Right cardiac atrium (tissue), 5 donors: ENCODE measurements at regions not wholly inside any gene's neighbourhood (a gene's known extent, or its start where the extent isn't known, plus 50 kb on each side); places are given as distances from the start of the nearest gene placed in this dataset.

Experiments
- ATAC-seq, 2 donors: fragments of 200-7000 bp; cut with Tn5 transposase; one replicate each; pipeline versions ENCODE4 v1.8.0 to v1.9.1; 2020; ENCODE audit warnings: moderate library complexity in 2 of 2, mild to moderate bottlenecking in 1 of 2
- DNase-seq, 3 donors: peaks; one replicate each; pipeline ENCODE4 v3.0.0-alpha.2; 2020
- H3K27ac ChIP-seq: one replicate; pipeline ENCODE4 v1.5.1; 2013; ENCODE audit warnings: mild to moderate bottlenecking, low read length, control low read depth, moderate library complexity
- H3K27me3 ChIP-seq: one replicate; pipeline ENCODE4 v1.6.1; 2013; ENCODE audit not compliant: control insufficient read depth, insufficient read depth
- H3K4me1 ChIP-seq: one replicate; pipeline ENCODE4 v1.6.1; 2013; ENCODE audit warnings: low read length; ENCODE audit not compliant: control insufficient read depth, insufficient read depth
- H3K4me3 ChIP-seq: one replicate; pipeline ENCODE4 v1.5.1; 2013; ENCODE audit warnings: low read length, control low read depth
- H3K9me3 ChIP-seq: one replicate; pipeline ENCODE4 v1.6.1; 2013; ENCODE audit warnings: low read length; ENCODE audit not compliant: control insufficient read depth
- WGBS: extraction: QIAGEN DNeasy Blood & Tissue Kit; methylation state at CpG from one replicate; pipeline ENCODE4 v1.1.7; 2013; 5-methylcytosine and 5-hydroxymethylcytosine counted together
- intact Hi-C, 4 donors: fragments of 100-400 bp; cut with DNase I; formaldehyde crosslinking; loops; one replicate each; pipeline versions ENCODE4 v1.11.0 to v1.14.0; 2022 to 2023
- donor health status: healthy with polysubstance abuse.
- donor health status: DM: no; HTN: yes; CAD: no.
- donor health status: DM: no; HTN: no; CAD: no.
- donor health status: DM: no; HTN: yes; CAD: no; lungs with severe emphysema.
- donor health status: DM: yes; HTN: yes; CAD: no.

GRCh38 chr6:14655201-14656061 lies 537.9 kb downstream of the CD83 start:
- 42% methylated on average over 16 of the region's 16 CpGs for WGBS
- H3K4me1 ChIP-seq = no peaks in the 10 kb centered on the region
- no peaks in the 10 kb centered on the region for H3K27me3 ChIP-seq
- H3K4me3 ChIP-seq = no peak overlapping the region
- no peak for DNase-seq
- no peak for ATAC-seq
- intact Hi-C loops = no loop called here
- no peak overlapping the region for H3K27ac ChIP-seq
- H3K9me3 ChIP-seq = no peaks in the 10 kb centered on the region

GRCh38 chr6:14656078-14656521 lies 538.5 kb downstream of the CD83 start:
- WGBS = 12% methylated on average over 4 of the region's 4 CpGs
- no peak overlapping the region for H3K4me3 ChIP-seq
- no peaks in the 10 kb centered on the region for H3K27me3 ChIP-seq
- H3K4me1 ChIP-seq = no peaks in the 10 kb centered on the region
- H3K27ac ChIP-seq = no peak overlapping the region
- DNase-seq (no peak), ATAC-seq (peak in 1 of 2 donors; percentile 23)
- H3K9me3 ChIP-seq = no peaks in the 10 kb centered on the region
- intact Hi-C loops = no loop called here

GRCh38 chr6:14656649-14657048 lies 539.1 kb downstream of the CD83 start:
- Histone ChIP-seq H3K9me3 (no peaks in the 10 kb centered on the region), H3K4me3 (no peak overlapping the region), H3K4me1 (no peaks in the 10 kb centered on the region), H3K27ac (no peak overlapping the region), H3K27me3 (no peaks in the 10 kb centered on the region)
- intact Hi-C loops = no loop called here
- DNase-seq (no peak), ATAC-seq (no peak)
- 60% methylated on average over 4 of the region's 4 CpGs for WGBS

- no peaks in the 10 kb centered on the region for H3K4me1 ChIP-seq
- intact Hi-C loops = no loop called here
- no peaks in the 10 kb centered on the region for H3K9me3 ChIP-seq
- 82% methylated on average over 2 of the region's 2 CpGs for WGBS
- H3K4me3 ChIP-seq = no peak overlapping the region
- no peak overlapping the region for H3K27ac ChIP-seq
- no peak for ATAC-seq
- no peak for DNase-seq
- H3K27me3 ChIP-seq = no peaks in the 10 kb centered on the region
Observed at GRCh38 chr6:14658030-14658429, 540.5 kb downstream of the CD83 start.

DNA sequence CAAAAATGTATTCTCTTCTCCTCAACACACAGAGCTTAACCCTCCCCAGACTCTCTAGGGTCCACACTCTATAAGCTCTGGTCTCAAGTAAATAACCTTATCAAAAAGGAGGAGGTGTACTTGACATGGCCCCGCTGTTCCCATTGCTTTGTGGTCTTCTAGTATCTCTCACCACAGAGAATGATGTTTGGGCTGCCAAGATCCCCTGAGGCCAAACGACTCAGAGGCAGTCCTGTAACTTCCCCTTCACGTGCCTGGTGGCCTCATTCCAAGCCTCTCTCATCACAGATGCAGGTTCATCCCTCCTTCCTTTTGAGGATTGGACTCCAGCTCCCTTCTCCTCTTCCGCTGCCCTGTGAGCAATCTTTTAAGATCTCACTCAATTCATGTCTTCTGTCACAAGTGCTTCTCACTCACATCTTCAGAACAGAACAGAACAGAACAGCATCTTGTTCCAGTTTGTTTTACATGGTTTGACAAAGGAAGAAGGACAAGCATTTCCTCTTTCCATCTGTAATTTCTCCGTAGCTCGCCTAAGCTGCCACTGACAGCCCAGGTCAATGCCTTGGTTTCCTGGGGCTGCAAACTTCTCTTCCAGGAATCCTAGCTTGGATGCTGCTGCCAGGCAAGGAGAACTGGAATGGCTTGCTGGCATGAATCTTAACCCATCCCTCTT lies 541.5 kb downstream of the CD83 start:
- Histone ChIP-seq H3K27ac (no peak overlapping the region), H3K4me3 (no peak overlapping the region), H3K9me3 (no peaks in the 10 kb centered on the region), H3K27me3 (no peaks in the 10 kb centered on the region), H3K4me1 (no peaks in the 10 kb centered on the region)
- intact Hi-C loops = no loop called here
- ATAC-seq (no peak), DNase-seq (no peak)
- WGBS = 55% methylated on average over 6 of the region's 6 CpGs

DNA sequence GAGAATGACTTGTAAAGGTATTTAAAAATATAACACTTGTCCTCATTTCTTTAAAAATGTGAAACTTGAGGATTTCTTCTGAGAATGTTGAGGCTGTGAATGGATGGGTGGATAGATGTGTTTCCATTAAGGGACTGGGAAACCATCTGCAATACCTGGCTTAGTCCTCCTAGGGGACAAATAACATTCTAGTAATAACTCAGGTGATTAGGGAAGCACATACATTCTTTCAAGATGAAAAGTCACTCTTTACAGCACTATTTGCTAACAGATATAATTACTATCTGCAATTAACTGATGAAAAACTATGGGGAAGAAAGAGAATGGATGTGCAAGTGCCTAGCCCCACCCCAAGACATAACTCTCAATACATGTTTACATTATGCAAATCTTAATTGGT lies 542.3 kb downstream of the CD83 start:
- H3K4me1 ChIP-seq = no peaks in the 10 kb centered on the region
- no peaks in the 10 kb centered on the region for H3K9me3 ChIP-seq
- no peak overlapping the region for H3K27ac ChIP-seq
- no peaks in the 10 kb centered on the region for H3K27me3 ChIP-seq
- DNase-seq (no peak), ATAC-seq (no peak)
- intact Hi-C loops = no loop called here
- no peak overlapping the region for H3K4me3 ChIP-seq

DNA sequence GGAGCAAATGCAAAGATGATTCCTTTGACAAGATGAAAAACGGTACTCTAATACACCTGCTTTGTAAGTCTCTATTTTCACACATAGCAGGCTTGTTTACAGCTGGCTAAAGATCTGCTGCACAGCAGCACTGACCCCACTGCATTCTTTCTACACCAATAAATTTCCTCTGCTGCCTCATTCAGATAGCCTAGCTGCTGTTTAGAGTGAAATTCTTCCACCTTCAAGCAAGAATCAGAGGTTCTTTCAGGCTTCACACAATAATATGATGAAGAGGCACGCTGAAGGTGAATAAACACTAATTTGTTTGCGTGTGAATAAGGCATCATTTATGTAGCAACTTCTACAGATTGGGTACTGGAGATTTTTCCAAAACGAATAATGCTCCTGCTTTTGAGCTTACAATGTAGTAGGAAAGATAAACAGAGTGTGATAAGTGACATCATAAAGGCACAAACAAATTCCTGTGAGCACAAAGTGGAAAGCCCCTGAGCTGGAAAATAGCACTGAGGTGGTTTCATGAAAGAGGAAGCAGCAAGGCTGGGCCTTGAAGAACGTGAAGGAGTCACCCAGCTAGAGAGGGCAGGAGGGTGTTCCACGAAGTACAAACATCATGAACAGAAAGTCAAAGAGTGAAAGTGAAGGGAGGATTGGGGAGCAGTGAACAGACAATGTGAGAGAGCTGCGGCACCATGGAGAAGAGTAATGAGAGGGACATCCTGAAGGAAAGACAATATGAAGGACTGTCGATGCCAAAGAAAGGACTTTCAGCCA lies 543.4 kb downstream of the CD83 start:
- Histone ChIP-seq H3K4me3 (no peak overlapping the region), H3K4me1 (no peaks in the 10 kb centered on the region), H3K9me3 (no peaks in the 10 kb centered on the region), H3K27ac (no peak overlapping the region), H3K27me3 (no peaks in the 10 kb centered on the region)
- ATAC-seq (no peak), DNase-seq (no peak)
- intact Hi-C loops = no loop called here
- WGBS = 71% methylated on average over 8 of the region's 8 CpGs

- intact Hi-C loops = no loop called here
- Histone ChIP-seq H3K9me3 (no peaks in the 10 kb centered on the region), H3K4me1 (no peaks in the 10 kb centered on the region), H3K27me3 (no peaks in the 10 kb centered on the region), H3K27ac (no peak overlapping the region), H3K4me3 (no peak overlapping the region)
- ATAC-seq (no peak), DNase-seq (no peak)
- 92% methylated on average over 3 of the region's 3 CpGs for WGBS
Observed at GRCh38 chr6:14661691-14662090, 544.1 kb downstream of the CD83 start.

DNA sequence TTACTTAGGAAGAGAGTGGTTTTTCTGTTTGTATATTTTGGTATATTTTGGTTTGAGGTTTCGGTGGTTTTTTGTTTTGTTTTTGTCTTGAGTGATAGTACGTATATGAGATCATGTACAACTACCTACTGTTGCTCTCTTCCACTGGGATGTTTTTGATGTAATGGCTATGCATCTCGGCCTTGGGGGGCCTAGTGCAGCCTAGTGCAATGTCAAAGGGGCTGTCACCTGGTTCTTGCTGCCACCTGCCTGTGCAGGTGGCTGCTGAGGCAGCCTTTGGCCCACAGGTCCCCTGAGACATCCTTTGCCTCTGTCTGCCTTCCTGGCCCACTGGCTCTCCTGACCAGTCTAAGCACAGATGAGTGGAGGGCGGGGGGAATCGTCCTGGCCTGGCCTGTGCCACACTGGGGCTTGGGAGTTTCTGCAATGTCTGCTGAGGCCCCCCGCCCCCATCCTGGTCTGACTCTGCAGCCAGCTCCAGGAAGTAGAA lies 546.6 kb downstream of the CD83 start:
- H3K4me3 ChIP-seq = no peak overlapping the region
- H3K9me3 ChIP-seq = no peaks in the 10 kb centered on the region
- 78% methylated on average over 6 of the region's 6 CpGs for WGBS
- H3K4me1 ChIP-seq = no peaks in the 10 kb centered on the region
- intact Hi-C loops = no loop called here
- DNase-seq (no peak), ATAC-seq (no peak)
- H3K27me3 ChIP-seq = no peaks in the 10 kb centered on the region
- H3K27ac ChIP-seq = no peak overlapping the region

DNA sequence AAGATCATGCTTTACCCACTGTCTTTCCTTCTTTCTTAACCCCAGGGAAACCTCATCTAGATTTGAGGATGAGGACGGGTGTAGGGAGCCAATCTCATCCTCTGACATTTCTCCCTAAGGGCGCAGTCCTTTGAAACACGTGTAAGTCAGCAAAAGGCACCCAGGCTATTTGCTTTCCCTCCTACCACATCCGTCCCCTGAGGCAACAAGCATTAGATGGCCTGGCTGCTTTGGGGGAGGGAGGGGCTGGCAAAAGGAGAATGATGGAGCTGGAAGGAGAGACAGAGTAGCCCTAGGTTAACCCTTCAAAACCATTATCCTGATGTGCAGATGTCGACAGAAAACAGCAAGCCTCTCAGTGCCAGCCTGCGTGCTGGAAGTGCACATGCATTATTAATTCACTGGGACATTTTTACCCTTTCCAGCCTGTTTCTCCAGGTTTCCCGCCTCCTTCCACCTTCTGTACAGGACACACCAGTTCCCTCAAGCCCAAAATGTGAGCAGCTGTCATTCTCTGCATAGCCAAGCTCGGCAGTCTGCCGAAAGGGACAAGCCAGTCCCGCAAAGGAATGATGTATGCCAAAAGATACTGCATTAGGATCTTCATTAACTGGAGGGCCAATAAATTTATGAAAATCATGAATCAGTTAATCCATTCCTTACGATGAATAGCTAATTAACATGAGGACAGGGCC lies 547.2 kb downstream of the CD83 start:
- WGBS = 72% methylated on average over 11 of the region's 11 CpGs
- no peak for DNase-seq

More for the DNA sequence above, 547.2 kb downstream of the CD83 start:
- no peaks in the 10 kb centered on the region for H3K27me3 ChIP-seq
- no peaks in the 10 kb centered on the region for H3K9me3 ChIP-seq
- no peak overlapping the region for H3K4me3 ChIP-seq
- H3K27ac ChIP-seq = no peak overlapping the region
- intact Hi-C loops = no loop called here
- no peak for ATAC-seq
- H3K4me1 ChIP-seq = no peaks in the 10 kb centered on the region
